ENCODE measurements at regions not wholly inside any gene's neighbourhood (a gene's known extent, or its start where the extent isn't known, plus 50 kb on each side); places are given as distances from the start of the nearest gene placed in this dataset.

DNA sequence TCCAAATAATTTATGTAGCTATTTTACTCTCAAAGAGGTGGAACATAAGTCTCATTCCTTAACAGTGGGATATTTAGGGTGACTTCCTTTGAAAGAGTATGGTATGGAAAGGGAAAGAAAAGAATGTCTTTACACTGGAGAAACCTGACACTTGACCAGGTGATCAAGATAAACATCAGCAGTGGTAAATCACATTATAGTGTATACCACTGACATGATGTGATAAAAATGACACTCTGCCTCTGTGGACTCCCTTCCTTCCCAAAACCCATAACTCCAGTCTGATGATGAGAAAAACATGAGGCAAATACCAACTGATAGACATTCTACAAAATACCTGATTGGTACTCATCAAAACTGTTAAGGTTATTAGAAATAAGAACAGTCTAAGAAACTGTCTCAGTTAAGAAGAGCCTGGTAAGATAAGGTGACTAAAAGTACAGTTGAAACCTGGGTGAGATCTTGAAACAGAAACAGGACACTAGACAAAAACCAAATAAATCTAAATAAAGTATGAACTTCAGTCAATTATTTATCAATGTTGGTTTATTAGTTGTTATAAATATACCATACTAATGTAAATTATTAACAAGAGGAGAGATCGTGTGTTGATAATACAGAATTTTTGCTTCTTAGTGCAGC is 144.2 kb upstream of the PCDH18 start:
- DNase-seq (ENCODE audit: low spot score), result no peak

DNA sequence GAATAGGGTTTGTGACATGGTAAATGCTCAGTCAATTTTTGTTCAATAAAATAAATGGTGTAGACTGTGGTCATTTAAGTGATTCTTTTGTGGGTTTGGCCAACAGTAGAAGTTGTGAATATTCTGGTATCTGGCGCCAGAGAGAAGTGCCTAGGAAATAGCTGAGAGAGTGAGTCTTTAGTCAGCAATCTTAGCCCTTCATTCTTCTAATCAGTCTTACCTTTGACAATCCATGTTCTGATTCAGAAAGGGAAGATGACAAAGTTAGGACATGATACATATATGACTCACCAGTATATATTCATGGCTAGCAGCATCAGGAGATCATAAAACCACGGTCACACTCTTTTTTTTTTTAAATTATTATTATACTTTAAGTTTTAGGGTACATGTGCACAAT is 141.8 kb upstream of the PCDH18 start:
- DNase-seq (ENCODE audit: low spot score), result no peak

DNA sequence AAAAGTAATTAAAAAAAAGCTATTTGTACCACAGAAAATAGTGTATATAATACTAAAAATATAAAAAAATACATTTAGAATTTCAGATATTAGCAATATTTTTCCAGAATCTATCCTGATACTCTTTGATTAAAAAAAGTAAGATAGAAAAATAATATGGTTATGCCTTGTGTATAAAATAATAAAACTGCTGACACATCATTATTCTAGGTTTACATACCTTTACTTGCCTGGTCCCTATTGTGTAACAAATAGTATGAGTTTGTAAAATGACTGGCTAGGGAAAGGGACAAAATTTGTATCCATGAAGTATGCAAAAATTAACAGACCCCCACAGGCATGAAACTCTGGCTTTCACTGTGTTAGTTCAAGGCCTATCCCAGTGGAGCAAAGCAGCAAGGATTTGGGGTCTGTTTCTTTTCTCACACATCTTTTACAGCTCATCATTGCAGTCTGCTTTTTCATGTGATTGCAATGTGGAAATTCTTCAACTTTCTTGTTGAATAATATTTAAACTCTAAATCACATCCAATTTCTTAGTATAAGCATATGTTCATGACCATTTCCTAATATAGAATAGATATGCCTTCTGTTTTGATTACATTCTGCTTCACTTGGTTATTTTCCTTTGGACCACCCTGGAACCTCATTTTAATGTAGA is 136.7 kb upstream of the PCDH18 start:
- no peak for DNase-seq (ENCODE audit: low spot score)

DNA sequence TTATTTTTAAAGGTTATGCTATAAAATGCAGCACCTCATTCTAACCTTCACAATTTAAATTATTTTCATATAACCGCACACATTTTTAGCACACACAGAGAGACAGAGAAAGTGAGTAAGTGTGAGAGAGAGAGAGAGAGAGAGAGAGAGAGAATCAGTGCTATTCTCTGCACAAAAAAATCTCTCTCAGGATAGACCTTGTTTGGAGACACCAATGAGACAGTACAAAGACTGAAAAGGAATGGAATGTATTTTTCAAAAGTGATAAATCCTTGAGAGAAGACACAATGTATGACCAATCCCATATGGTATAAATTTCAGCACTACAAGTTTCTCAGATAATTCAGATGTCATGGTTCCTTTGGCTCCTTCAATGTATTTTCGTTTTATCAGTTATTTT is 132.1 kb upstream of the PCDH18 start:
- no peak for DNase-seq (ENCODE audit: low spot score)

DNA sequence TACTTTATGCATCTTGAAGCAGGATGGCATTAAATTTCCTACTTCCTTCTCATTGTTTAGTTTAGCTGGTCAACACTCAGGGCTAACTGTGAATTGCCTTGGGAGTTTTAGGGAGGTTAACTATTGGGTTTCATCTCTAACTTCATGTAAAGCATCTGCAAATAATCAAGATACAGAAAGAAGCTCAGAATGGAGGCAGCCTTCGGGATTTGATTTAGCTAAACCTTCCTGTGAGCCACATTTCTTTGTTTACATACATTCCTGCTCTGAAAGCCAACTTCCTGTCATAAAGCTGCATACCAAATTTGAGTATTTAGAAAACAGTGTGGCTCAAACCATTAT is 131.7 kb upstream of the PCDH18 start:
- no peak for DNase-seq (ENCODE audit: low spot score)

DNA sequence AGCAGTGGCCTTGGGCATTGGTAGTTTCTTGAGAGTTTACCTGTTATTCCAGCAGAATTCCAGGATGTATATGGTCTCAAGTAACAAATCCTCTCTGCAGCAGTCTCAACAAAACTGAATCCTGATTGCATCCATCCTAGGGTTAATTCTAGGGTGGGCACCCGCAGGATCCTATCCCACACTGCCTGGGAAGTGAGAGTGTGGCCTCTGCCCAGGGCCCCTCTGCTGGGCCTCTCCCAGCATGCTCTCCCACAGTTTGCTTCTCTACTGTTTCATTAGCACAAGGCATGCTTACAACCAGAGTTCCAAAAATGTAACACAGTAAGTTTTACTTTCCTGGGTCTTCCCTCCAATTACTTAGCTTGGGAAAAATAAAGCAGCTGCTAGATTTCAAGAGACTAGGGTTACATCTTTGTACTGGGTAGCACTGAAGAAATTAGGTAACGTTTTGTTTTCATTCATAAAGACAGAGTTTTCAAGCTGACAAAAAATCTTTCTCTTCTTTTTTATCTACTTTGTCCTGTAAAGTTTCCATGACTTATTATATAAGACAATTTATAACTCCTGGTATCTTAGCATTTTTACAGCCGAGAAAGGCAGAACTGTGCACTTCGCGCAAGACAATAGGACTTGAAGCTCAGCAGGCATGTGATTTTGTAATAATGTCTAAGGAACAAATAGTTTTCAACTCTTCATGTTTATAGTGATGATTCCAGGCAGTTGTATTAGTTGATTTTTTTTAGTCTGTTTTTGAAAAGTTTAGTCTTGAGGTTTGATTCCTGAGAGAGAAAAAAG is 131.2 kb upstream of the PCDH18 start:
- no peak for DNase-seq (ENCODE audit: low spot score)

DNA sequence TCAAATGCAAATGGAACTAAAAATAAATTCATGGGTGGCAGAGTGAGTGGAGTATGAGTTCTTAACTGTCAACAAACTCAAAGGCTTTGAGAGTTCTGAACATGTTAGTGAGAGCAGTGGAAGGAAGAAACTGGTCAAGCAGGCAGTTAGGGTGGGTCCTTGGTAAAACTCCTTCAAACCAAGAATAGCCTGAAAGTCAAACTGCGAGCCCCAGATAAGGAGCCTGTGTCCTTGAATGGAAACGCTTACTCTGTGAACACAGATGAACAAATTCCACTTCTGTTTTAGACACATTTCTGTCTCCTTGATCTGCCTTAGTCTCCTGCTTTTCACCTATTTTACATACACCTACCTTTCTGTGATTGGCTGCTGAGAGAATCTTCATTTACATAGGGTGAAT is 129.4 kb upstream of the PCDH18 start:
- no peak for DNase-seq (ENCODE audit: low spot score)

DNA sequence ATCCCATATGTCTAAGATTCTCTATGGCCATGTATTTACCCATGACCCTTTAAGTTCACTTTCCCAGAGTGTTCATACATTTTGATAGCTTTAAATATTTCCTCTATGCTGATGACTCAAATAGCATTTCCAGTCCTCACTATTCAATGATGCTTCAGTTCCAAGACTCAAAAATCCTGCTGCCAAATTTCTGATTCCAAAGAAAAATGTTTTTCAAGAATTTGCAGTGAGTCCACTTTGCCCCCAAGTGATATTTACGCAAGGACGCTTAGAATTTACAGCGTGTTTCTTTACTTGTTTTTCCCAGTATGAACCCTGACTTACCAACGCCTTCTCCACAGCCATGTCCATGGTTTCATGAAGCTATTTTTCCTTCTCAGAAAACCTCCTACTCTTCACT is 127.9 kb upstream of the PCDH18 start:
- no peak for DNase-seq (ENCODE audit: low spot score)

DNA sequence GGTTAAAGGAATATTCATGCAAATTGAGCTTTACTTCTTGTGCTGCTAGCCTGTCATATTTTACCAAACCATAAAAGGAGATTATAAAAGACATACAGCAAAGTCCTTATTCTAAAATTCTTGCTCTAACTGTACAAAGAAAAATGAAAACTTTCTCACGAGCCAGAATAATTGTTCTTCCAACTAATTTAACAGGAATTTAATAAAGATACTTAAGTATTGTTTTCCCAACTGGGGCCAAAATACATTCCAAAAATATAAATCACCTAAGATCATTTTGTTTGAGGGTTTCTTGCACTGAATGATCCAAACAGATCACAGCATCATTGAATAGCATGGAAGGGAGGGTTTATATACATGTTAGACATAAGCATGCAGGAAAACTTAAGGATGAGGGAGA is 127.1 kb upstream of the PCDH18 start:
- no peak for DNase-seq (ENCODE audit: low spot score)

DNA sequence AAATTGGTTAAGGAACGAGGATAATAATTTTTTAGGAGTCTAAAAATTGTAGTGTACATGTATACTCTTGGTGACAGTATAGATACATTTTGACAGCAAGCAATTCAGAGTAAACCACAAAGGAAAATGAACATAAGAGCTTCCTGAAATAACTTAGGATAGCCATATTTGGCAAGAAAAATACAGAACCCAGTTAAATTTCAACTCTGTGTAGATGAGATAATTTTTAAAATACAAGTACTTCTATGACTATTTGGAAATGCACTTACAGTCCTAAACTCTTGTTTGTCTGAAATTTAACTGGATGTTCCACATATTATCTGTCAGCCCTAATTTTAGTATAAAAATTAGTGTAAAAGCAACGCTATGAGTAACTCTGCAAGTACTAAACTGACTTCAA is 124.4 kb upstream of the PCDH18 start:
- DNase-seq (ENCODE audit: low spot score), result no peak

DNA sequence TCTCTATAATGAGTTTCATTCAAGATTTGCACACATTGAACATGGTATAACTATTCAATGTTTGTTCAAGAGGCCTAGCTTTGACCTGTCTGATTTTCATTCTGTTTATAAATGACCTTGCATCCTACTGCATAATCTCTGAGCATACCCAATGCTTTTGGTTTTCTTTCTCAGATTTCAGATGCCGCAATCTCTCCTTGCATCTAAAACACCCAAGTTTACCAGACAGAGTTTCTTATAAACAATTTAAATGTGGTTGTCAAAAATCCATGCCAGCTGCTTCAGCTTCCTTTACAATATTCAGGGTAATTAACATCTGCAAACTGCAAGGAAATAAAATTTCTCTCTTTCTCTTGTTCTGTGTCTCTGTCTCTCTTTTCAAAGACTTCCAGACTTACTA is 123.0 kb upstream of the PCDH18 start:
- DNase-seq (ENCODE audit: low spot score), result no peak

DNA sequence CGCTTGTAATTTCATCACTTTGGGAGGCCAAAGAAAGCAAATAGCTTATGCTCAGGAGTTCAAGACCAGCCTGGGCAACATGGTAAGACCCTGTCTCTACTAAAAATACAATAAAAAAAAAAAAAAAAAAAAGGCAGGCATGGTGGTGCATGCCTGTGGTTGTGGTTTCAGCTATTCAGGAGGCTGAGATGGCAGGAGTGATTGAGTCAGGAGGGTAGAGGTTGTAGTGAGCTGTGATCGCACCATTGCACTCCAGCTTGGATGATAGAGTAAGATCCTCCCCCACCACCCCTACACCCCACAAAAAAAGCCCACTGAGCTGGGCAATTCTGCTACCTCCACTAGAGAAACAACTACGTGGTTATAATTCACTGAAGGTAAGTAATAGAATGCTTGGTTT is 118.8 kb upstream of the PCDH18 start:
- DNase-seq (ENCODE audit: low spot score), result no peak

DNA sequence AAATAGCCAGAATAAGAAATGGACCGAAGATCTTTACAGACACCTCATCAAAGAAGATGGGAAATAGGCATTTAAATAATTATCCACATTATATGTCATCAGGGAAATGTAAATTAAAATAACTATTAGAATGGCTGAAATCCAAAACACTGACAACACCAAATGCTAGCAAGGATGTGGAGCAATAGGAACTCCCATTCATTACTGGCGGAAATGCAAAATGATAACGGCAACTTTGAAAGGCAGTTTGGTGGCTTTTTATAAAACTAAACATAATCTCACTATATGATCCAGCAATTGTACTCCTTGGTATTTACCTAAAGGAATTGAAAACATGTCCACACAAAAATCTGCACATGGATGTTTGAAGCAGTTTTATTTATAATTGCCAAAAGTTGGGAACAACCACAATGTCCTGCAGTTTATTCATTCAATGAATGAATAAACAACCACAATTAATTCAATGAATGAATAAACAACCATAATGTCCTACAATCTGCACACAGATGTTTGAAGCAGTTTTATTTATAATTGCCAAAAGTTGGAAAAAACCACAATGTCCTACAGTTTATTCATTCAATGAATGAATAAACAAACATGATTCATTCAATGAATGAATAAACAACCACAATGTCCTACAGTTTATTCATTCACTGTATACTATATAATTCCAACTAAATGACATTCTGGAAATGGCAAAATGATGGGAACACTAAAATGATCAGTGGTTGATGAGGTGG is 117.6 kb upstream of the PCDH18 start:
- DNase-seq (ENCODE audit: low spot score), result no peak

DNA sequence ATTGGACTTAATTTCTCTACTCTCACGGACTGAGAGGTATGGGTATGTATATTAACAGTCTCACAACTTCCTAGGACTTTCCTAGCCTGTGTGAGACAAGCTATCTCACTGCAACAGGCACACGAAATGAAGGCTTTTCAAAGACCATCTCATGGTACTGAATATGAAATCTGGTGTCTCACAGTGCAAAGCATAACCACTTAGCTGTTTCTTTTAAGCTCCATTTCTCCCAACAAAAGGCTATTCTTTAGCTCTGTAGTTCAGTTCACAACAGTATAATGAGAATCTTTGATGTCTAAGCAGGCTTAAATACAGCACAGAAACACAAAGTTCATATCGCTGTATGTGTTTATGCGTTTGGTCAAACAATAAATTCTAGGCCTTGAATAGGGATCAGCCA is 116.2 kb upstream of the PCDH18 start:
- no peak for DNase-seq (ENCODE audit: low spot score)

DNA sequence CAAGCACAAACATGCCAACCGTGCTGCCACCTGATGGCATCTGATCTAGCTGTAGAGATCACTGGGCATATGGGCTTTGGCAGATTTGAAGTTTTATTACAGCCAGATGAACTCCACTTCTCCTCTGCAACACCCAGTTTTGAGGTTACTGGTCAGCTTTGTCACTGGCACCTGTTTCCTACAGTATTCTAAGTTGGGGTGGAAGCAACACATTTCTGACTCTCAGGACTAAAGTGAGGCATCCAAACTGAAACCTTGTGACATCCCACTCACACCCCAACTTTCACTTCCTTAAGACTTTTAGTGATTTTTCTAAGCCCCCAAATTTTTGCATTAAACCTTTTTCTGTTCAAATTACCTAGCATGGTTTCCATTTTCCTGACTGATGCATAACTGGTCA is 115.1 kb upstream of the PCDH18 start:
- DNase-seq (ENCODE audit: low spot score), result no peak

DNA sequence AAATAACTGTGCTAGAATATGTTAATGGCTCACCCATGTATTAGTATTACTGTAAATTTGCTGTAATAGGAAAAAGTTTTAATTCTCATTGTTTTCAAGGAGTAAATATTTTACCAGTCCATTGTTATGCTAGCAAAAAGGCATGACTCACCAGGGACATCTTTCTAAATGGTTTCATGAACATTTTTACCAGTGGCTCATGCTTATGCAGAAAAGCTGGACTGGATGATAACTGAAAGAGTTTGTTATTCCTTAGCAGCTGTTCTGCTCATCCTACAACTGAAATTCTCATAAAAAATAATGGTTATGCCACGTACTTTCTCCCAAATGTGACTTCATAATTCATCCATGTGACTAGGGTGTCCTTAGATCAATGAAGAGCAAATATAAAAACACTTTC is 111.9 kb upstream of the PCDH18 start:
- no peak for DNase-seq (ENCODE audit: low spot score)

DNA sequence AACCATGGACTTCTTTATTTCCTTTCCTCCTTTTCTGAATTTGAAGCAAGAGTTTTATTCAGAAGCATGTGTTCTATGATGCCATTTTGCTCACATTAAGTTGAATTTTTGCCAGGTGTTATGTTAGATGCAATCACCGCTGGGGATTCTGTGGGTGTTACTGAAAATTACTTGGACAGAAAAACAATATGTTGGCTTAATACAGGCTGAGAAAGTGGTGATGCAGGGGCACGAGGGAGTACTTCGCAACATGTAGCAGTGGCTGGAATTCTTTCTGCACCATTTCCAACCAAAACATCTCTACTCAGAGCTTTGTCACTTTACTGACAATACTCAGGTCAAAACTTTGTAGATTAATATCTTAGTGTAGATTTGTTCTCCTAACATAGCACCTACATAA is 109.2 kb upstream of the PCDH18 start:
- DNase-seq (ENCODE audit: low spot score), result no peak

DNA sequence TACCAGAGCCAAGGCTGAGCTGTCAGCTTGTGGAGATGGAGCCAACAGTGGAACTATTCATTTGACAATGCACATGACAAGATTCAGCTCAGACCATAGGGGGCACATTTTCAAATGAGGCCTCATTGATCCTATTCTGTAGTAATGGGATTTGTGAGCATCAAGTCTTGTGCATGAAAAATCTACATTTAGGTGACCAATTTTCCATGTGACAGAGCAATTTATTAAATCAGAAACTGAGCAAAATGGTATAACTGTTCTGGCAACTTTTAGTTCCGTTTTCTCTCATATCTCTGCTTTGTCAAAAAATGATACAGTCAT is 108.5 kb upstream of the PCDH18 start:
- no peak for DNase-seq (ENCODE audit: low spot score)

DNA sequence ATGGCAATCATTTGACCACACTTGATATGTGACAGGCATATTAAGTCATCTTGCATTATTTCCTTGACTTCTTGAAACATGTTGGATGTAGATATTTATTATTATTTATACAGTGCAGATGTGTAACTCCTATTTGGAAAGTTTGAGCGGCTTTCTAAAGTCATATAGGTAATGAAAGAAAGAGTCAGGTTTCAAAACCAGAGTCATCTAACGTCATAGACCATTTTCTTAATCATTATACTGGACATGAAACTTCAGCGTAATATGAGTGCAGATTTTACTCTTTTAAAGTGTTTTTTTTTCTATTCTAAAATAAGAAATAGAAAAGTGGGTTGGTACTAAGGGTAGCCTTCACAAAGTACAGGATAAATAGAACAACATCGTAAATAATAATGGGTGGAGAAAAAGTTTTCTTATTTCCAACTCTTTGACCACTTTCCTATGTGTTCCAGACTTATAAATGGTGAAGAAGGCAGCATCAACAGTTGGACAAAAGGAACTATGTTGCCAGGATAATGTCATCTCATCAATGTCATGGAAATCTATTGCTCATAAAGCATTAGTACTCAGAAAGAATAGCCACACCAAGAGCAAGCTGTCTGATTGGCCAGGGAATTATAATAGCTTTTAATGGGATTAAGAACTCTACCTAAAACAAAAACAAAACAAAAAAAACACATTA is 108.0 kb upstream of the PCDH18 start:
- no peak for DNase-seq (ENCODE audit: low spot score)

DNA sequence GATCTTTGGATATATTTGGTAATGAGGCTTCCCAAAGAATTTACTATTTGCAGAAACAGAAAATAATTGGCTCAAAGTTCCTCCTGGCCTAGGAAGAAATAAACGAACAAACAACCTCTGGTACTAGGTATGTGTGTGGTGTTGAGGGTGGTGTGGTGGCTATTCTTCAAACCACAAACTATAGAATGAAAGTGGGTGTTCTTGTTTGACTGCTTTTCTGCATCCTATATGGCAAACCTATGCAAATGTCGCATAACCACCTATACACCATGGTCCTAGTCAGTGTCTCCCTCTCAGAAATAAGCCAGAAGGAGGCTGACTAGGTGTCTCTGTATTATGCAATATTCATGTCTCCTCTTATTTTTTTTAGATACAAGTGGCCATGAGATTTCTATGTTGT is 106.6 kb upstream of the PCDH18 start:
- DNase-seq (ENCODE audit: low spot score), result no peak

DNA sequence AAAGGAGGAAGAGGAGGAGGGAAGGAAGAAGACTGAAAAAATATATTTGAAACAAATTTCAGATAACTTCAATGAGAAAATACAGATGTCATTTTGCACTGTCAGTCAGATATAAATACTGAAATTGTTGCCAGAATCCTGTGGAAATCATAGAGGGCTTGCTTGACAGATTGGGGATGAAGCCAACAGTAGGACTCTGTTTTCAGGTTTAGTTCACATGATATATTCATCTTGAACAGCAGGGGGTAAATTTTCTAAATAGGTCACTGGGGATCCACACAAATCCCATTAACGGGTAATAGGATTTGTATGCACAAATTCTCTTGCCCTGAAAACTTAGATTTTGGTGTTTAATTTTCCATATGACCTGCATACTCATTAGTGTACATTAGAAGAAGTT is 103.3 kb upstream of the PCDH18 start:
- no peak for DNase-seq (ENCODE audit: low spot score)

DNA sequence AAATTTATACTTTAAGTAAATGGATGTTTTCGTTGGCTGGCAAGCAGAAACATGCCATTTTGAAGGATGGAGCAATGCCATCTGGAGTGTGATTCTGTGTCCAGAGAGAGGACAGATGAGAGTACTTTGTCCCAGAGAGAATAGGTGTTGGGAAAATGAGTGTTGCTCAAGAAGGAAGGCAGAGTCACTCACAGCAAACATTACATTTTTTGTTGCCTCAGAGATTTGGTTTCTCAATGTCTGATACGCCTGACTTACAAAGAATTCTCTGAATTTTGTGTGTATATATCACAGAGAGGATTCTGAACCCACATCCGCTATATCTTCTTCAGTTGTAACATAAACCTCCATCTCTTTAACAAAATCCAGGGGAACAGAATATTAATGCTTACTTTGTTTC is 102.8 kb upstream of the PCDH18 start:
- DNase-seq (ENCODE audit: low spot score), result no peak

Data from ureter (tissue), 1 donor.